ENCODE measurements at regions not wholly inside any gene's neighbourhood (a gene's known extent, or its start where the extent isn't known, plus 50 kb on each side); places are given as distances from the start of the nearest gene placed in this dataset.

- intact Hi-C loops (cut with DNase I) = no loop called here
- Histone ChIP-seq H3K27me3 (no peaks in the 10 kb centered on the region), H3K9me3 (no peaks in the 10 kb centered on the region), H3K4me3 (no peak overlapping the region), H3K27ac (no peak overlapping the region), H3K36me3 (no peaks in the 10 kb centered on the region), H3K4me1 (no peaks in the 10 kb centered on the region)
- no peak for DNase-seq (ENCODE audit: low spot score in 2 of 2)
- TF ChIP-seq, protein P1, sequence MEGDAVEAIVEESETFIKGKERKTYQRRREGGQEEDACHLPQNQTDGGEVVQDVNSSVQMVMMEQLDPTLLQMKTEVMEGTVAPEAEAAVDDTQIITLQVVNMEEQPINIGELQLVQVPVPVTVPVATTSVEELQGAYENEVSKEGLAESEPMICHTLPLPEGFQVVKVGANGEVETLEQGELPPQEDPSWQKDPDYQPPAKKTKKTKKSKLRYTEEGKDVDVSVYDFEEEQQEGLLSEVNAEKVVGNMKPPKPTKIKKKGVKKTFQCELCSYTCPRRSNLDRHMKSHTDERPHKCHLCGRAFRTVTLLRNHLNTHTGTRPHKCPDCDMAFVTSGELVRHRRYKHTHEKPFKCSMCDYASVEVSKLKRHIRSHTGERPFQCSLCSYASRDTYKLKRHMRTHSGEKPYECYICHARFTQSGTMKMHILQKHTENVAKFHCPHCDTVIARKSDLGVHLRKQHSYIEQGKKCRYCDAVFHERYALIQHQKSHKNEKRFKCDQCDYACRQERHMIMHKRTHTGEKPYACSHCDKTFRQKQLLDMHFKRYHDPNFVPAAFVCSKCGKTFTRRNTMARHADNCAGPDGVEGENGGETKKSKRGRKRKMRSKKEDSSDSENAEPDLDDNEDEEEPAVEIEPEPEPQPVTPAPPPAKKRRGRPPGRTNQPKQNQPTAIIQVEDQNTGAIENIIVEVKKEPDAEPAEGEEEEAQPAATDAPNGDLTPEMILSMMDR (IDR thresholded peaks at IDR 0.05) = no peak
These were observed 287.1 kb downstream of the ADGB start for GRCh38 chr6:146885708-146886457.

- H3K27ac ChIP-seq = no peak overlapping the region
- intact Hi-C loops (cut with DNase I) = no loop called here
These were observed 288.0 kb downstream of the ADGB start for GRCh38 chr6:146886587-146887446.

DNA sequence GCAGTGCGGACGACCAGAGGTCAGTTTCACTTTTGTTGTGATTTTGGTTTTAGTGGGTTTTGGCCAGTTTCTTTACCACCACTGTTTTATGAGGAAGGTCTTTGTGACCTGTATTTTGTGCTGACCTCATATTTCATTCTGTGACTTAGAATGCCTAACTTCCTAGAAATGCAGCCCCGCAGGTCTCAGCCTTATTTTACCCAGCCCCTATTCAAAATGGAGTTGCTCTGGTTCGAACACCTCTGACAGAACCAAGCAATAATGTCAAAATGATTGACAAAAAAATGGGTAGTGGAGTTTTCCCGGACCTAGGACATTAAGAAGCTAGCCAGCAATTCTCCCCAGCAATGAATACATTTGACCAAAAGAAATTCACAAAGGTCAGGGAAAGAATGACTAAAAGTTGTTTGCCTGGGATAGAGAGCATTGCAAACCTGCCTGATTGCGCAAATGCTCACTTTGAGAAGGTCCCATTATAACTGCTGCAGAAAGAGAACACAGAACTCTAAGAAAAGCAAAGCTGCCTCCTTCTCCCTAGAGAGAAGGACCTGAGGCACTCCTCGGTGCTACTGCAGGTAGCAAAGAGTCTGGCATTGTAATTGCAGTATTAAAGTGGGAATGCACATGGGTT lies 288.8 kb downstream of the ADGB start:
- DNase-seq (ENCODE audit: low spot score in 2 of 2) = no peak
- Histone ChIP-seq H3K9me3 (no peaks in the 10 kb centered on the region), H3K36me3 (no peaks in the 10 kb centered on the region), H3K27ac (no peak overlapping the region), H3K4me1 (no peaks in the 10 kb centered on the region), H3K27me3 (no peaks in the 10 kb centered on the region), H3K4me3 (no peak overlapping the region)
- intact Hi-C loops (cut with DNase I) = no loop called here
- TF ChIP-seq, protein P1 (IDR thresholded peaks at IDR 0.05) = no peak

More at GRCh38 chr6:146886587-146887446, 288.0 kb downstream of the ADGB start:
- Histone ChIP-seq H3K4me3 (no peak overlapping the region), H3K4me1 (no peaks in the 10 kb centered on the region), H3K36me3 (no peaks in the 10 kb centered on the region), H3K9me3 (no peaks in the 10 kb centered on the region), H3K27me3 (no peaks in the 10 kb centered on the region)
- TF ChIP-seq, protein P1 (IDR thresholded peaks at IDR 0.05) = no peak
- DNase-seq (ENCODE audit: low spot score in 2 of 2) = no peak

DNA sequence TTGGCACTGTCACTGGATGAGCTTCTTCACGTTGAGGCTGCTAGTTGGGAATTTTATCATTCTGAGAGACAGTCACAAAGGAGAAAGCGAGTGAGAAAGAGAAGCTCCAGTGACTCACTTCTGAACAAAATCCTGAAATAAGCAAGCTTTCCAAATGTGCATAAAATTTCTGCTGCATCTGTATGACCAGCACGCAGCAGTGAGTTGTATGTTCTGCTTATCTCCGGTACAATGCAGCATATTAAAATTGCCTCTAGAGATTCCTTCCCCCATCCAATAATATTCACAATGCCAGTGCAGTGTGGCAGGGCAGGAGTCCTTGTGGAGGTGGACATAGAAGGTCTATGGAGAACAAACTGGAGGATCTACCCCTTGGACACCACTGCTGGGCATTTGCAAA lies 290.5 kb downstream of the ADGB start:
- intact Hi-C loops (cut with DNase I) = no loop called here
- Histone ChIP-seq H3K27me3 (no peaks in the 10 kb centered on the region), H3K36me3 (no peaks in the 10 kb centered on the region), H3K27ac (no peak overlapping the region), H3K9me3 (no peaks in the 10 kb centered on the region), H3K4me1 (no peaks in the 10 kb centered on the region), H3K4me3 (no peak overlapping the region)
- TF ChIP-seq, protein P1 (IDR thresholded peaks at IDR 0.05) = no peak
- DNase-seq (ENCODE audit: low spot score in 2 of 2) = no peak

DNA sequence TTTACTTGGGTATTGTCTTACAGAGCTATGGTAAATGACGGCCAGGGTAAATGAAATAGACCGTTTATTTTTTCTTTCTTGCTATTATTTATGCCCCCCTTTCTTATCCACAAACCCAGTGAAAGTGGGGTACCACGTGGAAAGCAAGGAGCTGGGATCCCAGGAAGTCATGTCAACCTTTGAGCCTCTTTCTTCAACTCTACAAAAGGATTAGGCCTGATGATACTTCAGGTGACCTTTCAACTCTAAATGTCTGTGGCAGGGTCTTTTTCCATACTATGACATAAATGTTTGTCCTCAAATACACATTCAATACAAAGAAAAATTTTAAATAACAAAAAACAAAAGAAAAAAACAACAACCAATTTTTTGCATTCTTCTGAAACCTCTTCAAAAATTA lies 291.4 kb downstream of the ADGB start:
- H3K27ac ChIP-seq = no peak overlapping the region
- H3K4me3 ChIP-seq = no peak overlapping the region
- TF ChIP-seq, protein P1 (IDR thresholded peaks at IDR 0.05) = no peak
- H3K4me1 ChIP-seq = no peaks in the 10 kb centered on the region
- H3K27me3 ChIP-seq = no peaks in the 10 kb centered on the region
- no peaks in the 10 kb centered on the region for H3K36me3 ChIP-seq
- intact Hi-C loops (cut with DNase I) = no loop called here
- H3K9me3 ChIP-seq = no peaks in the 10 kb centered on the region
- no peak for DNase-seq (ENCODE audit: low spot score in 2 of 2)

Data from ascending aorta (tissue), 2 donors.